GM20000 (cell line): ENCODE measurements at regions not wholly inside any gene's neighbourhood (a gene's known extent, or its start where the extent isn't known, plus 50 kb on each side); places are given as distances from the start of the nearest gene placed in this dataset.

Experiments
- DNase-seq: peaks from one replicate; pipeline ENCODE4 v3.0.0; 2012; ENCODE audit warnings: low spot score
- CTCF ChIP-seq: IDR thresholded peaks from 2 replicates; pipeline ENCODE4 v1.5.1; 2012; ENCODE audit warnings: mild to moderate bottlenecking, control low read depth; ENCODE audit errors: extremely low read depth, missing control alignments

DNA sequence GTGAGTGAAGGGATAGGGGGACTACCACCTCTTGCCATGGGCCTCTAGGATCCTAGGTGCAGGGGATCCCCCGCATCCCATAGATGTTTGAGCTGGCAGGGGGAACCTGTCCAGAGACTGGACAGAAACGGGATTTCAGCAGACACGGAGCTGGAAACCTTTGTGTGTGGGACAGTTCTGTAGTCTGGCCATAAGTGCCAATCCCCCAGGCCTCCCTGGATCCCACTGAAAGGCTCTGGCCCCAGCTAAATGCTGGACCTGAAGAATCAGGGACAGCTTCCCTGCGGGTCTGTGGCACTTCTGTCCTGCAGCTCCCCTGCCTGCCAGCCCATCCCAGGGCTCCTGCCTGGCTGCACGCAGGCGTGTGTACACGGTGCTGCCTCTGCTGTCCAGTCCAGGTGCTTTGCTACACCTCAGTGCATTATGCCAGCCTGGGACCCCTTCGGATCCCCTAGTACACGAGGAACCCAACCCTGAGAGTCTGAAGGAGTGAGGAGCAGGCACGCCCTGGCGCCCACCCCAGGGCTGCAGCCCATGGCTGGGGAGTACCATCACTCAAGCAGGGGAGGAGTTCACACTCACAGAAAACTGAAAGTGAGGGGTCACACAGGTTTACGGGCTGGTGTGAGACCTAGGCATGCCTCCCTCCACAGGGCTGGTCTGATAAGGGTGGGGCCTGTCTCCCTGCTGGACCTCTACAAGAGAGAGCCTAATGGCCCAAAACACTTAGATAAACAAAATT is 703.0 kb downstream of the ARAP2 start:
- TF ChIP-seq CTCF: no peak
- no peak for DNase-seq

- no peak for DNase-seq
- no peak for TF ChIP-seq CTCF
These were observed 702.5 kb downstream of the ARAP2 start for GRCh38 chr4:35541888-35542213.

DNA sequence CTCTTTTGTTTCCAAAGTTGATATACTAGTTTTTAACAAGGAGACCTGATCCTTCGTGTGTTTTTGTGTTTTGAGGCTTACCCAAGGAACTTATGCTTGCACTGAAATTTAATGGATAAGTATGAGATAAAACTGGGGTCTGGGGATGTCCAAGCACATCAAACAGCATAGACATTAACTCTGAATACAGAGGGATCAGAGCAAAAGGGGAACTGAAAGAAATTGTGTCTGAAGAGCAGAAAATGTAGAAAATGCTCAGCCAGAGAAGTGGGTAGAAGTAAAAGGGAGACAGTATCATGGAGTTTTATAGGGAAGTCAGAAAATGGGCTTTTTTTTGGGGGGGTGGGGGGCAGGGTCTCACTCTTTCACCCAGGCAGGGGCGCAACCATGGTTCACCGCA is 695.4 kb downstream of the ARAP2 start:
- peak; percentile 3 for DNase-seq
- TF ChIP-seq CTCF: no peak

GRCh38 chr4:35556387-35556786 is 687.9 kb downstream of the ARAP2 start:
- TF ChIP-seq CTCF: no peak
- DNase-seq: no peak

GRCh38 chr4:35559559-35560365 is 684.6 kb downstream of the ARAP2 start:
- TF ChIP-seq CTCF: no peak
- DNase-seq: no peak

DNA sequence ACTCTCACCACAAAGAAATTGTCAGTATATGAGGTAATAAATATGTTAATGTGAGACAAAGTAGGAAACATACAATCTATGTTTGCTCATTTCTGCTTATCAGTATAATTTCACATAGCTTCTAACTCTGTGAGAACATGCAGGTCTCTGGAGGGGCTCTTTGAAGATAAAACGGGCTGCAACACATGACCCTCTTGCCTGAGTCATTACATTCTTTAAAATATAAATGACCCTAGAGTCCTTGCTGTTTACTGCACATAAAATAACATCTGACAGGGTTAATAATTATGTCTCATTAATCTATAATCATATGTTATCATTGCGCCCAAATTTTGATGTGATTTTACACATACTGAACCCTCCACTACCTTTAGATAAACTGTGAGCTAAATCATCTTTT is 681.5 kb downstream of the ARAP2 start:
- no peak for TF ChIP-seq CTCF
- no peak for DNase-seq

DNA sequence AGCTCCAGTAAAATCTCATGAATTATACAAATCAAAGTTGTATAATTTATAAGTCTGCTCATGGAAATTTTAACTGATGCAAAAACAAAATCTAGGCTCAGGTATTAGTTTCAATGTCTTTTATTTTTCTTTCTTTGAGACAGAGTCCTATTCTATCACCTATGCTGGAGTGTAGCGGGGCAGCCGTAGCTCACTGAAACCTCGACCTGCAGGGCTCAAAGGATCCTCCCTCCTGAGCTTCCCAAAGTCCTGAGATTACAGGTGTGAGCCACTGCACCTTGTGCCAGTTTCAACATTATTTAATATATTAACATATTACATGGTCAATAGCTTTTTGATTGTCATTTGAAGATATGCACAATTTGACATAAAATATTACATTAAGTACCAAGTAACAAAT is 678.7 kb downstream of the ARAP2 start:
- DNase-seq: no peak
- TF ChIP-seq CTCF: no peak
